Gastrocnemius medialis (tissue), 4 donors: ENCODE measurements at regions not wholly inside any gene's neighbourhood (a gene's known extent, or its start where the extent isn't known, plus 50 kb on each side); places are given as distances from the start of the nearest gene placed in this dataset.

ENCODE experiments used
- ATAC-seq, 2 donors: fragments of 150-250 bp; one replicate each; pipeline ENCODE4 v1.9.1; 2016
- DNase-seq, 2 donors: peaks; one replicate each; pipeline ENCODE4 v3.0.0-alpha.2; 2019
- H3K27ac ChIP-seq, 4 donors: fragments of 200-600 bp; sonication (generic); 1 replicate in 1 of 4; 2 replicates in 3 of 4; pipeline ENCODE4 v1.5.1; 2016 to 2018; ENCODE audit warnings: mild to moderate bottlenecking in 2 of 4, moderate library complexity in 1 of 4
- H3K27me3 ChIP-seq, 3 donors: fragments of 200-600 bp; sonication (generic) in 2 of 3; 1 replicate in 1 of 3; 2 replicates in 2 of 3; pipeline versions ENCODE4 v1.5.1 to v1.6.0; 2016 to 2019; ENCODE audit warnings: mild to moderate bottlenecking in 1 of 3, moderate library complexity in 1 of 3
- H3K36me3 ChIP-seq, 2 donors: fragments of 200-600 bp; sonication (generic) in 1 of 2; one replicate each; pipeline ENCODE4 v1.5.1; 2017 to 2018
- H3K4me1 ChIP-seq, 2 donors: fragments of 200-600 bp; sonication (generic) in 1 of 2; one replicate each; pipeline ENCODE4 v1.5.1; 2016 to 2017; ENCODE audit warnings: mild to moderate bottlenecking in 2 of 2
- H3K4me3 ChIP-seq, 4 donors: fragments of 200-600 bp; sonication (generic) in 3 of 4; 1 replicate in 1 of 4; 2 replicates in 3 of 4; pipeline ENCODE4 v1.5.1; 2016 to 2019; ENCODE audit warnings: mild to moderate bottlenecking in 2 of 4
- H3K9me3 ChIP-seq, 3 donors: fragments of 200-600 bp; sonication (generic) in 2 of 3; 1 replicate in 1 of 3; 2 replicates in 2 of 3; pipeline ENCODE4 v1.5.1; 2016 to 2019
- CTCF ChIP-seq, 5 experiments: fragments of 450-650 bp in 3 of 5; fragments of 200-600 bp in 2 of 5; sonication (generic) in 2 of 5; IDR thresholded peaks in 4 of 5; conservative IDR thresholded peaks in 1 of 5; 1 replicate in 4 of 5; 2 replicates in 1 of 5; pipeline ENCODE4 v1.5.1; 2016 to 2019; ENCODE audit warnings: antibody characterized with exemption in 5 of 5, mild to moderate bottlenecking in 3 of 5, moderate library complexity in 3 of 5
- POLR2A ChIP-seq, 2 donors: fragments of 450-650 bp; IDR thresholded peaks; one replicate each; pipeline ENCODE4 v1.6.1; 2017; ENCODE audit warnings: antibody characterized with exemption in 2 of 2, mild to moderate bottlenecking in 2 of 2, moderate library complexity in 2 of 2
- in situ Hi-C, 4 donors: fragments of 200-750 bp; cut with MboI; loops; one replicate each; pipeline versions ENCODE4 v1.15.0 to v1.8.0; 2017; ENCODE audit warnings: low sequenced_read_pairs in 4 of 4
- intact Hi-C: fragments of 100-400 bp; cut with DNase I; formaldehyde crosslinking; loops from one replicate; pipeline ENCODE4 v1.15.1; 2023; ENCODE audit warnings: low total_unique reads

GRCh38 chr9:113646946-113647914 is 183.7 kb downstream of the RGS3 start:
- intact Hi-C loops: no loop called here

GRCh38 chr9:113648048-113648447 is 184.5 kb downstream of the RGS3 start:
- Histone ChIP-seq H3K27ac (no peak overlapping the region), H3K36me3 (no peaks in the 10 kb centered on the region), H3K4me1 (peaks cover 5 to 6% of the 10 kb centered on the region in 2 donors), H3K4me3 (no peak overlapping the region), H3K27me3 (no peaks in the 10 kb centered on the region), H3K9me3 (no peaks in the 10 kb centered on the region)
- no peak for ATAC-seq
- no peak for TF ChIP-seq CTCF (IDR thresholded peaks at IDR 0.05 in 4 of 5, conservative IDR thresholded peaks at IDR 0.05 in 1 of 5)
- DNase-seq: no peak
- in situ Hi-C loops (no loop called here), intact Hi-C loops (no loop called here)

More at GRCh38 chr9:113646946-113647914, 183.7 kb downstream of the RGS3 start:
- no peak for DNase-seq
- H3K27me3 ChIP-seq: no peaks in the 10 kb centered on the region
- TF ChIP-seq POLR2A (IDR thresholded peaks at IDR 0.05): no peak
- TF ChIP-seq CTCF (IDR thresholded peaks at IDR 0.05 in 4 of 5, conservative IDR thresholded peaks at IDR 0.05 in 1 of 5): no peak
- in situ Hi-C loops: no loop called here
- H3K36me3 ChIP-seq: no peaks in the 10 kb centered on the region
- no peak overlapping the region for H3K27ac ChIP-seq
- no peak overlapping the region for H3K4me3 ChIP-seq
- ATAC-seq: no peak
- peaks cover 5 to 6% of the 10 kb centered on the region in 2 donors for H3K4me1 ChIP-seq
- H3K9me3 ChIP-seq: no peaks in the 10 kb centered on the region

GRCh38 chr9:113648586-113648985 is 185.1 kb downstream of the RGS3 start:
- peaks cover 5 to 6% of the 10 kb centered on the region in 2 donors for H3K4me1 ChIP-seq
- in situ Hi-C loops: no loop called here
- DNase-seq (no peak), ATAC-seq (no peak)
- H3K36me3 ChIP-seq: no peaks in the 10 kb centered on the region
- no peak for TF ChIP-seq POLR2A (IDR thresholded peaks at IDR 0.05)
- TF ChIP-seq CTCF (IDR thresholded peaks at IDR 0.05 in 4 of 5, conservative IDR thresholded peaks at IDR 0.05 in 1 of 5): no peak
- intact Hi-C loops: no loop called here
- H3K4me3 ChIP-seq: no peak overlapping the region
- H3K9me3 ChIP-seq: no peaks in the 10 kb centered on the region
- H3K27ac ChIP-seq: no peak overlapping the region
- no peaks in the 10 kb centered on the region for H3K27me3 ChIP-seq

- intact Hi-C loops (no loop called here), in situ Hi-C loops (no loop called here)
- ATAC-seq: no peak
- H3K9me3 ChIP-seq: no peaks in the 10 kb centered on the region
- H3K27ac ChIP-seq: no peak overlapping the region
- DNase-seq: no peak
- H3K4me1 ChIP-seq: peaks cover 5 to 6% of the 10 kb centered on the region in 2 donors
- no peak overlapping the region for H3K4me3 ChIP-seq
- TF ChIP-seq CTCF (IDR thresholded peaks at IDR 0.05 in 4 of 5, conservative IDR thresholded peaks at IDR 0.05 in 1 of 5) (no peak), POLR2A (IDR thresholded peaks at IDR 0.05) (no peak)
- no peaks in the 10 kb centered on the region for H3K36me3 ChIP-seq
- H3K27me3 ChIP-seq: no peaks in the 10 kb centered on the region
Measured at GRCh38 chr9:113649054-113649453, 185.5 kb downstream of the RGS3 start.
